DND-41 (cell line): ENCODE measurements at regions not wholly inside any gene's neighbourhood (a gene's known extent, or its start where the extent isn't known, plus 50 kb on each side); places are given as distances from the start of the nearest gene placed in this dataset.

Experiments used
- EZH2 ChIP-seq: IDR thresholded peaks from 3 replicates; pipeline ENCODE4 v1.6.1; 2012; ENCODE audit warnings: borderline replicate concordance, low read depth, mild to moderate bottlenecking, moderate library complexity, low read length, inconsistent platforms; ENCODE audit not compliant: severe bottlenecking
- TF ChIP-seq, protein P1 (sequence below): IDR thresholded peaks from 2 replicates; pipeline ENCODE4 v1.5.1; 2012; ENCODE audit warnings: borderline replicate concordance, low read length, moderate library complexity, mild to moderate bottlenecking; ENCODE audit not compliant: poor library complexity, severe bottlenecking; ENCODE audit errors: extremely low read depth

DNA sequence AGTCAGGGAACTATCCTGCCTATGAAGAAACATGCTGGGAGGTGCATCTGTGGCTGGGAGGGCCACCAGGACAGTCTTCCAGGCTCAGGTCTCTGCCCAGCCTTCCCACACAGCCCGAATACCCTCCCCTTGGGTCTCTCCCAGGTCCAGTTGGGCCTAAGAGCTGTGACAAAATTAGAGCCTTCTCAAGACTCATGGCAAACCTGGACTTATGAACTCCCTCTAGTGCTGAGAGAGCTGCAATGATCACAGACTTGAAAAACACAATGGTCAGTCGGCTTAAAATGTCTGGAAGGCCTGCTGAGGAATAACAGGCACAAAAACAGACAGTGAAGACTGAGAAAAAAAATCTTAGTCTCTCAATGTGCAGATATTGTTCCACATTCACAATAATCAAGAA is 325.1 kb downstream of the BRINP2 start:
- TF ChIP-seq, protein P1, sequence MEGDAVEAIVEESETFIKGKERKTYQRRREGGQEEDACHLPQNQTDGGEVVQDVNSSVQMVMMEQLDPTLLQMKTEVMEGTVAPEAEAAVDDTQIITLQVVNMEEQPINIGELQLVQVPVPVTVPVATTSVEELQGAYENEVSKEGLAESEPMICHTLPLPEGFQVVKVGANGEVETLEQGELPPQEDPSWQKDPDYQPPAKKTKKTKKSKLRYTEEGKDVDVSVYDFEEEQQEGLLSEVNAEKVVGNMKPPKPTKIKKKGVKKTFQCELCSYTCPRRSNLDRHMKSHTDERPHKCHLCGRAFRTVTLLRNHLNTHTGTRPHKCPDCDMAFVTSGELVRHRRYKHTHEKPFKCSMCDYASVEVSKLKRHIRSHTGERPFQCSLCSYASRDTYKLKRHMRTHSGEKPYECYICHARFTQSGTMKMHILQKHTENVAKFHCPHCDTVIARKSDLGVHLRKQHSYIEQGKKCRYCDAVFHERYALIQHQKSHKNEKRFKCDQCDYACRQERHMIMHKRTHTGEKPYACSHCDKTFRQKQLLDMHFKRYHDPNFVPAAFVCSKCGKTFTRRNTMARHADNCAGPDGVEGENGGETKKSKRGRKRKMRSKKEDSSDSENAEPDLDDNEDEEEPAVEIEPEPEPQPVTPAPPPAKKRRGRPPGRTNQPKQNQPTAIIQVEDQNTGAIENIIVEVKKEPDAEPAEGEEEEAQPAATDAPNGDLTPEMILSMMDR = no peak
- TF ChIP-seq EZH2 = no peak
